T-helper 9 cell (primary cell): ENCODE measurements at regions not wholly inside any gene's neighbourhood (a gene's known extent, or its start where the extent isn't known, plus 50 kb on each side); places are given as distances from the start of the nearest gene placed in this dataset.

Source experiments
- DNase-seq: peaks from one replicate; pipeline ENCODE4 v3.0.0-alpha.2; 2020

- no peak for DNase-seq
These were observed 66.4 kb upstream of the CFAP20DC start for GRCh38 chr3:59116233-59116537.

DNA sequence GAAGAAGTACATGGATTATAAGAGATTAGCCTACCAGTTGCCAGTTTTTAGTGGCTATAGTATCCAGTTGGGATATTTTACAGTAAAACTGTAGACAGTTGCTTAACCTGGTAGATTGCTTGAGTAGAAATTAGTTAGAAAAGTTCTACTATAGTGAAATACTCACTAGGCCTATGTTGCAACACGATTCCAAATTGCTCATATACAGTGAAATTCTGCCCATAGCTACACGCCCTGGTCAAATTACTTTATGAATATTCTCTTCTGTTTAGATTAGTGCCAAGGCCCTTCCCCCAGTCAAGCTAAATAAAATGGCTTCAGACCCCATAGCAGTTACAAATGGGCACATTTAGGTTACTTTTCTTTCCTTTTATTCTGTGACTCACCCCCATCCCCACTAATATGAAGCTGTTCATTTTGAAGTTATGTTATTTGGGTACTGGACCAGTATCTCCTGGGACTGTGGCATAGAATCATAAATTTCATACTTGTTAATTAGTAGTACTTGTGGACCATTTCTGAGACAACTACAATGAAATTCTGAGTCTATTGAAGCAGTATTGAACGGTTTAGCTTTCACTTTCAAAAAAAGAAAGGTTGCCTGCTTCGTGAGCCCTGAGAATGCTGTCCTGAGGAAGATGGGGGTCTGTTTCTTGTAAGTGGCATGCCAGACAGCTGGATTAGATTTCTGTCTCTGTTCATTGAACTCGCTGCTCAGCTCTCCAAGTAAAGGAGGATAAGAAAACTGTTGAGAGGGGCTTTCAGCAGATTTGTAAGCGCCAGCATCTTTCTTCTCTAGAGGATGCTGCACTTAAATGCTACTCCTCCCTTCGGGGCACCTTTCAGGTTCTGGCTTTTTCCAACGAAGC lies 65.8 kb upstream of the CFAP20DC start:
- DNase-seq = no peak

GRCh38 chr3:59107856-59108815 lies 58.3 kb upstream of the CFAP20DC start:
- no peak for DNase-seq

DNA sequence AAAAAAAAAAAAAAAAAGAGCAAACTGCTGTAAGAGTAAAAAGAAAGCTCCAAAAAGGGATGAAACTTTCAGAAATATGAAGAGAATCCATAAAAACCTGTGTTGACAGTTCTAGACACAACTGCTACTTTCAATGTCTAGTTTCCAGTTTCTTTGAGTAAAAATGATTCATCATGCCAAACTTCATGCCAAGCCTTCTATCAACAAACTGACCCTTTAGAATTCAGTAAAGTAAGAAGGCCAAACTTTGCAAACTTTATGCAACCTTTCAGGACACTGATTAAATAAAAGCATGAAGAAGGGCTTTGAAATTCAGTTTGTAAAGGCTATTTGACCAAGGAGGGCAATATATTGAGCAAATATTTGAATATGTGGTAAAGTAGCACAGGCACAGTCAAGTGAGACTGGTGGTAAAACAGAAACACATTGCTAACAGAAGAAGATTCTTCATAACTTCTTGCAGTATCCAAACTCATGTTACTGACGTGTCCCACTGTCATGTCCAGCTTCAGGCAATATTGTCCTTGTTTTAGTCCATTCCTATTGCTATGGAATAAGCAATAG lies 56.3 kb upstream of the CFAP20DC start:
- no peak for DNase-seq

DNA sequence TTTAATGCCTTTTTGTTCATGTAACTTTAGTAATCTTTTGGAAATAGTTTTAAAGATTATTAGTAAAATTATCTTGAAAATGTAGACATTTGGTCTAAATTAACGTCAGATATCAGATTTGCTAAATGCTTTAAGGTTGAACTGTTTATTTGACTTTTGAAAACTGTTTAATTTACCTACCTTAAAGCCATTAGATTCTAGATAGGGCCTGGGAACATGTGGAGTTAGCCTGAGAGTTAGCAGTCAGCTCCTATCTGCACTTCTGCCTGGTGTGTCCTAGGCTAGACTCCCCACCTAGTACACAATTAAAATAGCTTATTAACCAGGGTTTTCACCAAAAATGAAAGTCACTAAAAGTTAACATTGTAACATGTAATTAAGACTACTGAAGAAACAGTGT lies 53.7 kb upstream of the CFAP20DC start:
- no peak for DNase-seq

DNA sequence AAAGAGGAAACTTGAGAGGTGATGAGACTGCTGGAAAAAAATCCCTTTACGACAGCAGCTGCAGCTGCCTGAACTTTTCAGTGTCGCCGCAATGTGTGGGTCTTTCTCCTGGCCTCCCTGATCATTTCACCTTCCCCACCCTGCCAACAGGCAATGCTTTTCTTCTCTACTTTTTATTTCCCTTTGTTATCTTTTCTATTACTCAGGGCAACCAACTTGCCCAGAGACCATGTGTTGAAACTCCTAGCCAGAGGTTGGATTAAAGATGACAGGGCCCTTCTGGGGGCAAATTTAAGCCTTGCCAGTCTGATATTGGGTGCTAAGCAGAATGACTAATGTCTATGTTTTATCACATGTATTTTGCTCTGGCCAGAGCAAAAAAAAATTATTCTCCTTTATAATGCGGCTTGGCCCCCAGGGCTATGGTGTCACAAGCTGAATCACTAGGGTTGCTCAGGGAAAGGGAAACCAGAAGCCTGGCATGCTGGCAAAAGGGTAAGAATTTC lies 51.5 kb upstream of the CFAP20DC start:
- DNase-seq = no peak
